Loucy (cell line): ENCODE measurements at regions not wholly inside any gene's neighbourhood (a gene's known extent, or its start where the extent isn't known, plus 50 kb on each side); places are given as distances from the start of the nearest gene placed in this dataset.

Source experiments
- H2AFZ ChIP-seq: fragments of 200-600 bp; sonication (generic); 2 replicates; pipeline ENCODE4 v1.6.0; 2016; ENCODE audit warnings: antibody characterized with exemption, mild to moderate bottlenecking, low read length, moderate library complexity
- H3F3A ChIP-seq: fragments of 200-600 bp; 2 replicates; pipeline ENCODE4 v1.6.0; 2016; ENCODE audit warnings: antibody characterized with exemption, low read depth, mild to moderate bottlenecking
- H3K27me3 ChIP-seq: fragments of 200-600 bp; sonication (generic); 2 replicates; pipeline ENCODE4 v1.6.1; 2014; ENCODE audit warnings: low read length, mild to moderate bottlenecking; ENCODE audit not compliant: insufficient read depth, poor library complexity, severe bottlenecking
- H3K36me3 ChIP-seq: fragments of 200-600 bp; sonication (generic); 2 replicates; pipeline ENCODE4 v1.6.1; 2016; ENCODE audit warnings: low read length; ENCODE audit not compliant: insufficient read depth
- H3K4me1 ChIP-seq: fragments of 200-600 bp; sonication (generic); 2 replicates; pipeline ENCODE4 v1.5.1; 2014; ENCODE audit warnings: low read length, mild to moderate bottlenecking; ENCODE audit not compliant: insufficient read depth, poor library complexity, severe bottlenecking
- H3K4me2 ChIP-seq: fragments of 200-600 bp; sonication (generic); 2 replicates; pipeline ENCODE4 v1.6.0; 2014; ENCODE audit warnings: antibody characterized with exemption, low read length, low read depth, mild to moderate bottlenecking; ENCODE audit not compliant: poor library complexity, severe bottlenecking
- H3K4me3 ChIP-seq: fragments of 200-600 bp; sonication (generic); 2 replicates; pipeline ENCODE4 v1.5.1; 2014; ENCODE audit warnings: low read length, mild to moderate bottlenecking, mixed read lengths; ENCODE audit not compliant: poor library complexity, severe bottlenecking
- H3K79me2 ChIP-seq: fragments of 200-600 bp; sonication (generic); 2 replicates; pipeline ENCODE4 v1.6.1; 2014; ENCODE audit warnings: low read length; ENCODE audit not compliant: insufficient read depth
- H3K9ac ChIP-seq: fragments of 200-600 bp; sonication (generic); 2 replicates; pipeline ENCODE4 v1.6.0; 2014; ENCODE audit warnings: mild to moderate bottlenecking, low read depth, low read length, moderate library complexity; ENCODE audit not compliant: poor library complexity, severe bottlenecking
- H3K9me2 ChIP-seq: fragments of 200-600 bp; sonication (generic); replicated peaks from 2 replicates; pipeline ENCODE4 v1.6.1; 2016; ENCODE audit warnings: low read depth, low read length, mixed read lengths
- H3K9me3 ChIP-seq: fragments of 200-600 bp; sonication (generic); 2 replicates; pipeline ENCODE4 v1.6.1; 2014; ENCODE audit warnings: mild to moderate bottlenecking, antibody characterized with exemption, low read length, low read depth; ENCODE audit not compliant: insufficient read depth
- H4K20me1 ChIP-seq: fragments of 200-600 bp; sonication (generic); 2 replicates; pipeline ENCODE4 v1.6.0; 2014; ENCODE audit warnings: antibody characterized with exemption, low read length, mild to moderate bottlenecking; ENCODE audit not compliant: insufficient read depth, poor library complexity, severe bottlenecking
- EZH2phosphoT487 ChIP-seq: fragments of 200-600 bp; IDR thresholded peaks from 2 replicates; pipeline ENCODE4 v1.6.1; 2018; ENCODE audit warnings: antibody characterized with exemption, mild to moderate bottlenecking, moderate library complexity, borderline replicate concordance
- TF ChIP-seq, protein P1 (sequence below): fragments of 200-600 bp; sonication (generic); conservative IDR thresholded peaks from 2 replicates; pipeline ENCODE4 v1.5.1; 2014; ENCODE audit warnings: mild to moderate bottlenecking, antibody characterized with exemption, low read length

DNA sequence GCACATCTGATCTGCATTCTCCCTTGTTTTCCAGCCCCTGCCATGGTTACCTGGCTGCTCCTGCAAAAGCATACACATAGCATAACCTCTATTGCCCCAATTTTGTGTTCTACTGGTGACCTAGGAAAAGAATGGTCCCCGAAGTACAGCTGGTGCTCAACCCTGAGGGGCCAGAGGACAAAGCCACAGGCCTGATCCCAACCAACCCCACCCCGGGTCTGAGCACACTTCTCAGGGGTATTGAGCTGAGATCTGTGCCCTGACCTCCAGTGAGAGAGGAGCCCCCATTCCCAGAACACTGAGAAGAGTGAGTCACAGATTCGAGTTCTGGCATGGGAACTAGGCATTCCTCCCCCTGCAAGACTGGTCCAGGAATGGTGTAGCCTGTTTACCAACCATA, 465.5 kb upstream of the ACTRT1 start:
- Histone ChIP-seq H3K36me3 (no peaks in the 10 kb centered on the region), H2AFZ (no peak overlapping the region), H3K4me2 (no peak overlapping the region), H3K4me3 (no peak overlapping the region), H3K9me3 (no peaks in the 10 kb centered on the region), H3K4me1 (no peaks in the 10 kb centered on the region), H3K27me3 (no peaks in the 10 kb centered on the region), H4K20me1 (no peaks in the 10 kb centered on the region), H3F3A (no peaks in the 10 kb centered on the region), H3K9me2 (no peaks in the 10 kb centered on the region), H3K9ac (no peak overlapping the region), H3K79me2 (no peaks in the 10 kb centered on the region)
- TF ChIP-seq EZH2phosphoT487: no peak
- TF ChIP-seq, protein P1, sequence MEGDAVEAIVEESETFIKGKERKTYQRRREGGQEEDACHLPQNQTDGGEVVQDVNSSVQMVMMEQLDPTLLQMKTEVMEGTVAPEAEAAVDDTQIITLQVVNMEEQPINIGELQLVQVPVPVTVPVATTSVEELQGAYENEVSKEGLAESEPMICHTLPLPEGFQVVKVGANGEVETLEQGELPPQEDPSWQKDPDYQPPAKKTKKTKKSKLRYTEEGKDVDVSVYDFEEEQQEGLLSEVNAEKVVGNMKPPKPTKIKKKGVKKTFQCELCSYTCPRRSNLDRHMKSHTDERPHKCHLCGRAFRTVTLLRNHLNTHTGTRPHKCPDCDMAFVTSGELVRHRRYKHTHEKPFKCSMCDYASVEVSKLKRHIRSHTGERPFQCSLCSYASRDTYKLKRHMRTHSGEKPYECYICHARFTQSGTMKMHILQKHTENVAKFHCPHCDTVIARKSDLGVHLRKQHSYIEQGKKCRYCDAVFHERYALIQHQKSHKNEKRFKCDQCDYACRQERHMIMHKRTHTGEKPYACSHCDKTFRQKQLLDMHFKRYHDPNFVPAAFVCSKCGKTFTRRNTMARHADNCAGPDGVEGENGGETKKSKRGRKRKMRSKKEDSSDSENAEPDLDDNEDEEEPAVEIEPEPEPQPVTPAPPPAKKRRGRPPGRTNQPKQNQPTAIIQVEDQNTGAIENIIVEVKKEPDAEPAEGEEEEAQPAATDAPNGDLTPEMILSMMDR: no peak

DNA sequence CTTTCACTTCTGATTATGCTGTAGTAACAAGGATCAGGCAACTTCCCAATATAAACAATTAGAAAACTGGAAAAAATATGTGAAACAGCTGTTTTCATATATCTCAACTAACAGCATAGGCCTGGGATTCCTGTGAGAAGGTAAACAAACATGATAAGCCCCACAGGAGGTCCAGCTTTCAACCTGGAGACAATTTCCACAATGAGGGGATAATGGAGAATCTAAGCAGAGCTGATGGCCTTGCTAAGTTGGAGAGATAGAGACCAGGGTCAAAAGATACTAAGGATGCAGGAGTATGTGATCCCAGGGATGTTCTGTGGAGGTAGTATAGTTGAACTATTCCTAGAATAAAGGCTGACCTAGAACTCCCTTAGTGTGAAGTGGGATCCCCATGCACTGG, 452.3 kb upstream of the ACTRT1 start:
- Histone ChIP-seq H3K36me3 (no peaks in the 10 kb centered on the region), H3K9ac (no peak overlapping the region), H3F3A (no peaks in the 10 kb centered on the region), H3K9me3 (no peaks in the 10 kb centered on the region), H3K9me2 (no peaks in the 10 kb centered on the region), H2AFZ (no peak overlapping the region), H3K4me3 (no peak overlapping the region), H3K79me2 (no peaks in the 10 kb centered on the region), H3K4me2 (no peak overlapping the region), H3K4me1 (no peaks in the 10 kb centered on the region), H4K20me1 (no peaks in the 10 kb centered on the region), H3K27me3 (no peaks in the 10 kb centered on the region)
- TF ChIP-seq EZH2phosphoT487: no peak
- TF ChIP-seq, protein P1: no peak

DNA sequence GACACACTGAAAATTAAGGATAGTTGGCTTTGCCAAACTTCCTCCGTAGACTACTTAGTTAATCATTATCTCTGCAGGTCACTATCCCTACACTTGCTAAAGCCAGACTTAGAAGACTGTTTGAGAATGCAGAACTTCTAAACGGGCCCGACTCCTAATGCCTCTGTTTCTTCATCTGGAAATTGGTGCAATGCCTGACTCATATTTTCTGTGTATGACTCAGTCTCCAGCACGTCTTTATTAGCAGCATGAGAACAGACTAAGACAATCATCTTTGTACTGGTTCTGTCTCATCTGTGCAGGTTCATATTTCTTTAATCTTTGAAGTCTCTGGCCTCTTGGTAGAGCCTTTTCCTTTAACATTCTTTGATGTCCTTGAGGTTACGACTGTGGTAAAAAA, 411.9 kb upstream of the ACTRT1 start:
- Histone ChIP-seq H3K36me3 (no peaks in the 10 kb centered on the region), H3K9me2 (no peaks in the 10 kb centered on the region)
- TF ChIP-seq, protein P1: no peak
- TF ChIP-seq EZH2phosphoT487: no peak

More for the DNA sequence above, 411.9 kb upstream of the ACTRT1 start:
- H3K79me2 ChIP-seq: no peaks in the 10 kb centered on the region
- H4K20me1 ChIP-seq: no peaks in the 10 kb centered on the region
- no peak overlapping the region for H2AFZ ChIP-seq
- no peak overlapping the region for H3K4me3 ChIP-seq
- no peaks in the 10 kb centered on the region for H3K27me3 ChIP-seq
- H3F3A ChIP-seq: no peaks in the 10 kb centered on the region
- H3K4me2 ChIP-seq: no peak overlapping the region
- no peak overlapping the region for H3K9ac ChIP-seq
- no peaks in the 10 kb centered on the region for H3K4me1 ChIP-seq
- no peaks in the 10 kb centered on the region for H3K9me3 ChIP-seq
